ENCODE measurements at regions not wholly inside any gene's neighbourhood (a gene's known extent, or its start where the extent isn't known, plus 50 kb on each side); places are given as distances from the start of the nearest gene placed in this dataset.
"Not testable (repeated sequence)": the region's sequence is repeated elsewhere in the genome, so short reads cannot be mapped to it uniquely, and the experiment has no call there.

GRCh38 chr2:234553223-234553622 lies 56.3 kb upstream of the ARL4C start:
- not testable (repeated sequence) for DNase-seq

DNA sequence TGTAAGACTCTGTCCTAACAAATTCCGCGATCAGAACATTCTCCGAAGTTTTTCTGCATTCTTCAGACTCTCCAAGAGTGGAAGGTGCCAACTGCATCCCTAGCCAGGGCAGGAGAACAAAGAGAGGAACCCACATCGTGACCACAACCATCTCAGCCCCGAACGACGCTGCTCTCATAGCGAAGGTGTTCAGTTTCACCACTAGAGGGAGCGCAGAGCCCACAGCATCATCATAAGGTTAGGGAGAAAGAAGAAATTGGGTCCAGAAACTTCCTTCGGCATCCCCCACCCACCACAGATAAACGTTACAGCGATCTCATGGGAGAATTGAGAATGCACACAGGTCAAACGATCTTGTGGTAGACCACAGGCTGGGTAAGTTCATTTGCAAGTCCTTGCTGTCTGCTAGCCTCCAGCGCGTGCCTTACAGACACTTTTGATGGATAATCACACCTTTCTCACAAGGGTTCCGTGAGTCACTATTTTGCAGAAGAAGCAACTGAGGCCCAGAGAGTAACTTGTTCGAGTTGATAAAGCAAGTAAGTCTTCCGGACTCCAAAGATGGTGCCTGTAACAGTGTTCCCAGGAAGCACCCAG lies 53.7 kb upstream of the ARL4C start:
- DNase-seq: peak; percentile 57 to 59

DNA sequence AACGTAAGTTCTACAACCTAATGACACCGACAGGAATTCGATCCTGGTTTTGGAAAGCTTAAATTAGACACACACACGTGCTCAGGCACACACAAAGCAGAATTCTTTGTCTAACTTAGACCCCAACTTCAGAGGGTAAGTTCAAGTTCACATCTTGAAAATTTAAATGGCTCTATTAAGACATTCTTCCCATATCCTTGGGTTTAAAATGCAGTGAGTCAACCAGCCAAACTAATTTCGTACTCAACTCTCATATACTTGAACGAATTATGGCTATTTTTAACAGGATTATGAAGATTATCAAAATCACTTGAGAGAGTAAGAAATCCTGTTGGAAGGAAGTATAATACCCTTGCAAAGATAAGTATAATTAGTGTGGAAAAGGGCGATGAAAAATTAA lies 53.2 kb upstream of the ARL4C start:
- no peak for DNase-seq

DNA sequence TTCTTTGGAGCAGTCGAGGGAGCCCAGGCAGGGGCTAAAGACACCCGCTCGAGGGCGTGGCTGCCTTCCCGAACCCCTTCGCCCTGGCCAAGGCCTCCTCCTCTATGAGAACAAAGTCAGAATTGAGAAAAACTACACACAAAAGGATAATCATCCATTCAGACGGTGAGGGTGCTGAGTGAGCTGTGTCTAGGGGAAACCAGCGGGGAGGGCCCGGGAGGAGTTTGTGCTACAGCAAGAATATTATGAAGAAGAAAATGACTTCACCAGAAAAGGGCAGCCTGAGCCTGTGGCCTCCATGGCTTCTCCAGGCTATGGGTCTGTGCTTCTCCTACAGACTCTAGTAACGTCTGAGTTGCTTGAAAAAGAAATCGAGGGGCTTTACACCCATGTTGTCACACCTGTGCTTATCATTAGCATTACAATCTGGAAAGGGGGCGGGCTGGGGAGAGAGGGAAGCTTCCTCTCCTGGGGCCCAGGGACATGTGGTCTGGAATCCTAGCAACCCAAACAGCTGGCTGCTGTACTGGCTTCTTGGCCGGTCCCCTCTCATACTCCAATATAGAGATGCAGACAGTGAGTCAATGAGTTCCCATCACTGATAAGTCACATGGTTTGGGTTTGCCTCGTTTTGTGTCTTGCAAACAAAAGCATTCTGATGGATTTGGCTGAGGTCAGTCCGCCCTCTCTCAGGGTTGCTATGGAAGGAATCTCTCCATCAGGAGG lies 52.0 kb upstream of the ARL4C start:
- DNase-seq: no peak

DNA sequence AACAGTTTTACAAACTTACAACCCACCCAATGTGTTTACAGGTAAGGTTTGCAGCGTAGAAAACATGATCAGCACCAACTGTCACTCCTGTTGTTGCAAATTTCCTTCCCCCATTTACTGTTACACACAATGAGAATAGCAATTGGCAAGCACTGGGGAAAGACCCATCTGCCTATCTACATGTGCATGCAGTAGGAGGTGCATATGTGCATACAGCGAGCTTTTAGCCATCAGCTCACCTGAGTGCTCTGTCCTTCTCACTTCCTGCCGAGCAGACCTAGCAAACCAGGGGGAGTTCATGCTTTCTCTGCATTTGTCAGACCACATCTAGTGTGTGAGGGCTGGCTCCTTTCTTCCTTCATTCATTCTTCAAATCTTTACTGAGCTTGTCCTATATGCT lies 49.9 kb upstream of the ARL4C start:
- no peak for DNase-seq

Data from activated CD4-positive, alpha-beta T cell treated with anti-CD3 and anti-CD28 coated beads, Interleukin-2, amount 50 U/mL, for 48 hours (primary cell).